Stimulated activated CD4-positive, alpha-beta T cell treated with anti-CD3 and anti-CD28 coated beads, Interleukin-15, amount 100 ng/mL, for 1 hour (primary cell): ENCODE measurements at regions not wholly inside any gene's neighbourhood (a gene's known extent, or its start where the extent isn't known, plus 50 kb on each side); places are given as distances from the start of the nearest gene placed in this dataset.

ENCODE experiments used
- DNase-seq, 2 donors: peaks; one replicate each; pipeline ENCODE4 v3.0.0-alpha.2; 2020; ENCODE audit warnings: low read depth in 1 of 2, low spot score in 1 of 2

DNA sequence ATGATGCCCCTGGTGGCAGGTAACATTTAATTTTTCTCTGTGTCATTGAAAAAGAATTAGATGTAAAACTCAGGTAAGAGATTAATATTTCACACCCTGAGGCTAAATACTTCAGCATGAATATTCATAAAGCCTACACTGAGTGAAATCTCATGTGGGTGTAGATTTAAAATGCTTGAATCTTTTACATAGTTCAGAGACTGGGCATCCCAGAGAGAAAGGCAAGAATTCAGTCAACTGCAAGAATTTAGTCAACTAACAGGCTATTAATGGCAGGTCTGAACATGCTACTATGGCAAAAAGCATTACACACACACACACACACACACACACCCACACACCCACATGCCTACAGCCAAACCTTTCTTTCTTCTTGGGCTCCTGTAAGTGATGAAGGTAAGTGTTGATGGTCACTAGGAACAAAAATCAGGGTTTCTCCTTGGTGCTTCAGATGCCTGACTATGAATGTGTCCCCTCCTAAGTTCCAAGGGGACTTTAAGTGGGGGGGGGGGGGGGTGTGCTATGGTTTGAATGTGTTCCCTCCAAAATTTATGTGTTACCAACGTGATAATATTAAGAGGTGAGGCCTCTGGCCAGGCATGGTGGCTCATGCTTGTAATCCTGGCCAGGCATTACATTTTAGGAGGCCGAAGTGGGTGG, 63.7 kb upstream of the PSMD7 start:
- DNase-seq: no peak

DNA sequence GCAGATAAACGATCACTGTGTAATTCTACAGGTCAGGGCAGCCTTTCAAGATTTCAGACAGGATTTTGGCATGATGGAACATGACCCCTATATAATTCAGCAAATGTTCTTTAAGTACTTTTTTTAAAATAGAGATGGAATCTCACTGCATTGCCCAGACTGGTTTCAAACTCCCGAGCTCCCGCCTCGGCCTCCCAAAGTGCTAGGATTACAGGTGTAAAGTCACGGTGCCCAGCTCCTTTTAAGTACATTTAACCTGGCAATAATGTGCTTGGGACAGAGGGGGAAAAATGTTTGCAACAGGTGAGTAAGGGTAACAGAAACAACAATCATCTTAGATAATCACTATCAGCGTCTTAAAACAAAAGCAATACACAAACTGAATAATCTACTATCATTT, 66.5 kb upstream of the PSMD7 start:
- DNase-seq: no peak

DNA sequence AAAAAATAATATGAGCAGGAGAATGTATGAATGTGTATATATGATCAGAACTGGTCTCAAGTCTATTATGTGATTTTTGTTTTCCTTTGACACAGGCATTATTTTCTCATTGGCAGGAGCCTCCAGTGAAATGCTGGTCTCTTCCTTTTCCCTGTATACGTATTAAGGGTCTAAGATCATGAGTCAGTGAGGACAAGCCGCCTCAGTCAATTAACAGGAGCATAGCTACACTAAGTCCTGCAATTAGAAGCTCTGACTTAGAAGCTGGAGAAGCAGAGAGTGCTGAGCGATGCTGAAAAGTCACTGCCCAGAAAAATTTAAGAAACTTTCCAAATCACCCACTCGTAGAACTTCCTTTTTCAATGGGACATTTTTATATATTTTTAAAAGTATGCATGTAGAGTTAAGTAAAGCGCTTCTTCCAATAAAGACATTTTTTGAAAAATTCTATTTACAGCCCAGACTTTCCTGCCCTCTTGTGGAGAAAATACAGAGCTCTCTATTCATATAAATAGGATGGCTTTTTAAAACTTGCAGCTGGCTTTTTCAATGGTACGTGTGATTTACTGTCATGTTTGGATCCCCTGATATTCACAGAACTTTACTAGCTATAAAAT, 70.2 kb upstream of the PSMD7 start:
- DNase-seq: no peak

DNA sequence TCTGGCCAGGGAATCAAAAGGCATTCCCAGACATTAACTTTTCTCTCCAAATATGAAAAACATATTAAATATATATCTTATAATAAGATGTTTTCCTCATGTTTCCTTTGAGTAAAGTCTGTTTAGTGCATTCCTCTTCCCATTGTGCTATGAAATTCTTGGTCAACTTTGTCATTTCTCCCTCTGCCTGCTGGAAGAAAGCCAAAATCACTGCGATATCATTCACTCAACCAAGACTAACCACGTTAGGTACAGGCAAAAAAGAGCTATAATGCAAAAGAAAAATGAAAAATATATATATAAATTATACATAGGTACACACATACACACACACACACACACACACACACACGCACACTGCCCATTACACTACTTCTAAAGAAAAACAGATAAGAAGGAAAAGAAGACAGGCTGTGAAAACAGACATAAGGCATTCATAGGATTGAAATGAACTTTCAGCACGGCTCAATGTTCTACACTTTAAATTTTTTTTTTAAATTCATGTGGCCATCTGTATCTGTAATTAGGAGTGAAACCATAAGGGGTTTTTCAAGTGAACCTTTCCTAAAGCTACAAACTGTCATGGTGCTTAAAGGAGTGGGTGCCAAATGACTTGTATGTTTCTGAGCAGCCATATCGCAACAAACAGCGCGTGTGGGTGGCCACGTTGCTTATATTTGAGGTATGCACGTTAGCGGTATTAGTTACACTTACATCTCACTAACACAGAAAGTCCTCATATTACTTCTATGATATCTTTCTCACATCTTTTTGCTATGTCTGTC, 71.6 kb upstream of the PSMD7 start:
- no peak for DNase-seq

DNA sequence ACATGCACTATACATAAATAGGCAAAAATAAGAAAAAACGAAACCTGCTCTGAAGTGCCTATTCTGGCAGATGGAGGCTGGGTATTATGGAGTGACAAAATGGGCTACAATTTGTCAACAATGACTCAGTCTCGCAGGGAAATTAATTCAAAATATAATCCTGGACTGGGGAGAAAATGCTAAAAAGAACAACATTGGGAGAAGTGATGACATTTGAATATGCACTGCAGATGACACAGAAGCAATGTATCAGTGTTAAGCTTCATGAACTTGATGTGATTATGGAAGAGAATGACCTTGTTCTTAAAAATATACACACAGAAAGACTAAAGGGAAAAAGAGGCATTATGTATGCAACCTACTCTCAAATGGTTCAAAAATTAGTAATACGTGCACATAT, 74.8 kb upstream of the PSMD7 start:
- DNase-seq: no peak

DNA sequence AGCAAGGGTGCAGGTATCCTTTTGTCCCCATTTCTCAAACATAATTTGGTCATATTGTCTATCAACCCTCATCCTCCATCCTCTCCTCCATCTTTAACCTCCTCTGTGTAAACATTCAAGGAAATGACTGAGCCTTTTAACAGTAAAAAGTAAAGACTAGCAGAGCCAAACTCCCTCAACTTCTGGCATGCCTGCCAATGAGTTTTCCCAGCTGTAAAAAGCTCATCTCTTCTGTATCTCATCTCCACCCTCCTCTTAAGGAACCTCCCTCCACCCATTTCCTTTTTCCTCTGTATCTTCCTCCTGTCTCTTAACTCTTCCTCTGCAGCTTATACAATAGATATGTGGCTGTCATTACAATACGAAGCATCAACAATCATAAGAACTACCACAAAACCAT, 76.9 kb upstream of the PSMD7 start:
- no peak for DNase-seq

DNA sequence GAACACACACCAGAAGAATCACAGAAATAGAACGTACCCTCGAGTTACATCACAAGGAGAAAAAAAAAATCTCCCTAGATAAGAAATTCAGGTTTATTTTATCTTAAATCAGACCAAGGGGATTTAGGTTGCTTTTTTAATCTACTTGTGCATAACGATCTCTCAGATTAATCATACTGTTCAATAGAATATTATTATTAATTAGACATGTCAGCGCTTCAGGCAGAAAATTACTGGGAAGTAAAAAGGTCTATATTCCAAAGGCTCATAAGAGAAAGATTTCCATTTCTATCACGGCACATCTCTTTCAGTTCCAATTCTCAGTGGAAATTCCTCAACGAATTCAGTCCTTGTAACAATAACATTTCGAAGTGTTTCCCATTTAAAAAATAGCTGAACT, 77.7 kb upstream of the PSMD7 start:
- no peak for DNase-seq

DNA sequence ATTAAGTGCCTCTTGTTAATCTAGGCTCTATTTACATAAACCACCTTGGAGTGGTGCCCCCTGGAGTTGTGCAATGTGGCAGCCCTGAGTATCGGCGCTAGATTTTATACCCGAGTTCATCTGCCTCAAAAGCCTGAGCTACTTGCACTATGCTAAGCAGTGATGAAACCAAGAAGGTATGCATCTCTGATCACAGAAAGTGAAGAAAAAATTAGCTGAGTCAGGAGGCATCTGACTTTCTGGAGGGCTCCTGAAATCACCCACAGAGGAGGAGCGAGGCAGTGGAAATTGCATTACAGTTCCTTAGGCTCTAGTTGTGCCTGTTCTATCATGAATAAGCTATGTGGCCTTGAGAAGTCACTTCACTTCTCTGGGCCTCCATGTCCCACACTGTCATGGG, 80.3 kb upstream of the PSMD7 start:
- DNase-seq: no peak

DNA sequence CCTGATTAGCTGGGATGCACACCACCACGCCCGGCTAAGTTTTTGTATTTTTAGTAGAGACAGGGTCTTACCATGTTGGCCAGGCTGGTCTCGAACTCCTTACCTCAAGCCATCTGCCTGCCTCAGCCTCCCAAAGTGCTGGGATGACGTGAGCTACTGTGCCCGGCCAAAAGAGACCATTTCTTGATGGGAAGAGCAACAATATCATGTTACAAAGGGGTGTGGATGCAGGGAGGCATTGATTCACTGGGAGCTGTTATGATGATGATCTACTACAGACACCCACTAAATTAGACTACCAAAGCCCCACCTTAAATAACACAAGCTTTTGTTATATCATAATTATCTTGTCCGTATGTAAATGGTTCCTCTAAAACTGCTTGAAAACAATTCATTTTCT, 81.4 kb upstream of the PSMD7 start:
- DNase-seq: no peak

DNA sequence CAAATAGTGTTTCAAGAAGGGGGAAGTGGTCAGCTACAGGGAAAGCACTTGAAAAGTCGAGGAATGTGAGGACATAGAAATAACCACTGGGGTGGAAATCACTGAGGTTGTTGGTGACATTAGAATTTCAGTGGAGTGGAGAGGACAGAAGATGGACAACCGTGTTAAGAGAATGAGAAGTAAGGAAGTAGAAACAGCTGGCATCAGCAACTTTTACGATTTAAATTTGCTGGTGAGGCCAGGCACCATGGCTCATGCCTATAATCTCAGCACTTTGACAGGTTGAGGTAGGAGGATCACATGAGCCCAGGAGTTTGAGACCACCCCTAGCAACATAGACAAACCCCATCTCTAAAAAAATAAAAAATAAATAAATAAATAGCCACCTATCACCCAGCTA, 83.2 kb upstream of the PSMD7 start:
- no peak for DNase-seq

DNA sequence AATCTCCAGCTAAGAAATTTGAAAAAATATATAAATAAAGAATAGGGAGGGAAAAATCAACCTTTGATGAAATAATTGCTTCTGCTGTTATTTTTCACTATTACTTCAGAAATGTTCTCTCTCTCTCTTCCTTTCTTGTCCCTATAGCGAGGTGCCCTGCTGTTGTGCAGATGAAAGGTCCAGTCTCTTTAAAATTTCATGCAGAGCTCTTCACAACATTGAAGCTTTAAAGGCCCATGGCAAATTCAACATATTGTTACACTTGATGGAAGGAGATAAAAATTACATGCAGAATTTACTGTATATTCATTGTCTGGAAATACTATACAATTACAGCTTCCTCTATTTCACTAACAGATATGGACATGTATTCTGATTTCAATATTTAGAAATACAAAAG, 86.4 kb upstream of the PSMD7 start:
- DNase-seq: no peak

DNA sequence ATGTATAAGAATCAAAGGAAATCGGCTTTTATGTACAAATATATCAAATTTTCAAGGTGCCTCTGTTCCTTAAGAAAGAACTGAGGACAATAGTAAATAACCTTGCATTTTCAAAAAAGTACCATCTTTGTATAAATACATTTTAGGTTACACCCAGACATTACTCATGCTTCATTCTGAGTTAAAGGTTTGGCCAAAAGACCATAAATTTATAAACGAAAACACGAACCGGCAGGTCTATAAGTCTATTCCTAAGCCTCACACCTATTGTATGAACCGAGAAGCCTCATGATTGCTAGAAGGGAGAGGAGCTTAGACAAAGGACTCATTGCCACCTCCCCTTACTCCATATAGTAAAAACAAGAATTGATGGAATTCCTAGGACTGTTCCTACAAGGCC, 94.6 kb upstream of the PSMD7 start:
- DNase-seq: no peak

DNA sequence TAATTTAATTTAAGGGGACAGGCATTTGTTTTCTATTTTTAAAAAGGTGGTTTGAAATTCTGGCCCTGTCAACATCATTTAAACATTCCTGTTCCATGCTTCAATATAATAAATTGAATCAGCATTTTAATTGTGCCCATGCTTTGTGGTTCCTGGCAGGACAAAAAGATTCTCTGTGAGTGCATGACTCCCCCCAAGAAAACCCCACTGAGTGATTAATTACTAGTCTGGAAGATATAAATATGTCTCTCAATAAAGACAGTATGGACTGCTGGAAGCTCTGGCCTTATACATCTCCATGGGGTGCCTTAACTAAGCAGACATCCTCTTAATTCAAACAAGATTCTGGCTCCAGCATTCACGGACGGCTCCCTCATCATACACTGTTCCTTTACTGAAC, 95.0 kb upstream of the PSMD7 start:
- no peak for DNase-seq

DNA sequence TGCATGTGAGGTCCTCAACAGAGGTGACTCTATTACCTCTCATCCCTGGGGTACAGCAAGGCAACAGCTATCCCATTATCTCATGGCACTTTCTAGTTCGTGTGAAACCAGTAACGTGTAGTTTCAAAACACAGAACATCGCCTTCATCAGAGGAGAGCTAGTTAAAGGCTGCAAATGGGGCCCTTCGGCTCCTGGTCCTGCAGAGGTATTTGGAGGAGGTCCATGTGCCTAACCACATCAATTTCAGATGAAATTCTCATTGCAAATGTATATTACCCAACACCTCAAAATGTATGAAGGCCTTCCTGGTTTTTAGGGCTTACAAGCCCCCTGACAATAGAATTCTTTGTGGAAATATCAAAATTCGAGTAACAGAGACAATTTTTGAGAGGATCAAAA, 95.7 kb upstream of the PSMD7 start:
- no peak for DNase-seq

DNA sequence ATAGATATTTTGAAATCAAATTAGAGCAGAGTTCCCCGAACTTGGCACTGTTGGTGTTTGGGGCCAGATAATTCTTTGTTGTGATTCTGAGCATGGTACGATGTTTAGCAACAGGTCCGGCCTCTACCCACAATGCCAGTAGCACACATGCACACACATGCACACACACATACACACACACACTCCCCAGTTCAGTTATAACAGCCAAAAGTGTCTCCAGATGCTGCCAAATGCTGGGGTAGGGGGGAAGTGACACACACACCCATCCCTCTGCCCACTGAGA, 96.8 kb upstream of the PSMD7 start:
- no peak for DNase-seq

DNA sequence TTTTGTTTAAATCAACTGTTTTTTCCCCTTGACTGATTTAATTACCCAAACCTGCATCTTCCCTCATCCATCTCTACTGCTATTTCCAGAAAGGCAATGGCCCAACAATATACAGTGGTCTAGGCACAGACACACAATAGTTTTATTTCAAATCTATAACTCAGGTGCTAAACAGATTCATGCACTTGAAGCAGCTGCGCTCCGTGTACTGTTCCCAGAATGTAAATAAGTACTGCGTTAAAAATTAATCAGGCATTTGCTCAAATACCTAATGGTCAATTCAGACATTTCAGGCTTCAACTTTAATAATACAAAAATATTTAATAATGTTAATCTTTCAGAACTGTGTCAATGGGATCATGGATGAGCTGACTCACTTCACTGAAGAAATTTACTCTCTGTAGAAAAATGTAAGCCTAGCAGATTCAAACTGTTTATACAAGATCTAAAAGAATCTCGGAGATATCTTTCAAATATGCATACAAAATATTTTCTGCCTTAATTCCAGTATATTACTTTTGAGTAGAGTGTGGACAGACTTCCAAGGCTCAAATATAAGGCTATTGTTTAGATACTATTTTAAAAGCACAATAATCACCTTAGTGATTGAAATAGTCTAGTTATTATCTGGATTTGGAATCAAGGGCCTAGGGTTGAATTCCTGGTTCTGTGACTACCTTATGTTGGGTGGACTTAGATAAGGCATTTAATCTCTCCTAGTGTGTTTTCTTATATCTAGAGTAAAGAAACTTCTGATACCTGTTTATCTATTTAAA, 97.4 kb upstream of the PSMD7 start:
- no peak for DNase-seq

DNA sequence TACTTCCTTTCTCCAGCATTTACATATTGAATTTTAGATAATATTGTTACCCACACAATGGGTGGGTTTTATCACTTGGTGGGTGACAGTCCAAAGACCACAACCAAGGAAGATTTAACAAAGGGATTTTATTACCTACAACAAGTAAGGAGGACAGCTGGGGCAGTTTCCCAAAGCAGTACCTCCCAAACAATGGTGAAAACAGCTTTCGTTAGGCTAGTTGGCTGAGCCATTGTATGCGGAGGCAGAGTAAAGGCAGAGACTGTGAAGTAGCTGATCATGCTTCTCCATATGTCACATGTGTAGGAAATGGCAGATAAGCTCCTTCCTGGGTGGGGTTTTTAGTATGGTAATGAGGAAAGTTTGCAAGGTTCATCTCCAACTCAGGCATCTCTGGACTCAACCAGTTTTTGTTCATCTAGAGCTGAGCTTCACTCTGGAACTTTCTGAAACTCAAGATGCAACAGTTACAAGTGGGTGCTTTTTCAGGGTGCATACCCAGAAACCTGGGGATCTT, 104.3 kb upstream of the PSMD7 start:
- DNase-seq: no peak

DNA sequence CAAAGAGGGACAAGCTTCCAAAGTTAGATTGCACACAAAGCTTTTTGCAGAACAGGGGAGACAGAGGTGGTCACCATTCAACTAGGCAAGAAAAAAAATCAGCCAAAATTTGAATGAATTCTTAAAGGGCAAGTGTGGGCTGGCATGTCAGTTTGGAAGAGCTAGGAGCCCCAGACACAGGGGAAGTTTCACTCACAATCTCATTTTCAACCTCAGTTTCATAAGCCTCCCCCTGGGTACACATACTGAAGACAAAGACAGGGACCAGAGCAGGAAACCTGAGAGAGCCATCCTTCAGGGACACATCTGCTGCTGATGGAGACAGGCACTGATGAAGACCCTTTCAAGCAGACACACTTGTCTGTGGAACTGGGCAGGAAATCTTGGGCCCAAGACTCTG, 106.3 kb upstream of the PSMD7 start:
- DNase-seq: no peak

DNA sequence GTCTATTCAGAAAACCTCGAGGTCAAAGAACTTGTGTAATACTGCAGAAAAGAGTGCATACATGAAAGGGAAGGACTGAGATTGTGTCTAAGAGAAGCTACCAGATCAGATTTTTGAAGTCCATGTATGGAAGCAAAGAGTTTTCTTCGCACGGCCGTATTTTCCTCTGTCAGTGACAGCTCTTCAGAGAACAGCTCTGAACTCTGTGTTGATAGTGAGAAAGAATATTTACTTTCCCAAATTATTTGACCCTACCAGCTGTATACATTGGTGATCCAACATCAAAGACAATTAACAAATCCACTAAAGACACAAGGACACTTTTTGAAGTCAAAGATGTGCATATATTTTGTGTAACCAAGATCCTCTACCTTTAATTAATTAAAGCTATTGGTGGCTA, 107.8 kb upstream of the PSMD7 start:
- no peak for DNase-seq

DNA sequence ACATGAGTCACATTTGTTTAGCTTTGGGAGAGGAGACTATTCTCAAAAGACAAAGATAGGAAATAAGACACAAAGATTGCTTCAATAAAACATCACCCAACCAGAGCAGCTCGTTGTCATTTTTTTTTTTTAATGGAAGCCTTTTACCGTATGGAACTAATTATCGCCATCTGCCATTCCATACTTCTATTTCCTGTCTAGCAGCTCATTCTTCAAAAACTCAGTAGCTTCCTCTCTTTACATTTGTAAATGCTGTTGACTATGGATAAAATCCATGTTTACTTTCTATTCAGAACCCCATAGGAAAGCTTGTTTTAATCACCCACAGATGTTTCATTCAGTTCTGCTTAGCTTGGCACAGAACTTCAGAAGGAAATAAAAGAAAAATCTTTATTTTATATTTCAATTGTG, 110.0 kb upstream of the PSMD7 start:
- no peak for DNase-seq

DNA sequence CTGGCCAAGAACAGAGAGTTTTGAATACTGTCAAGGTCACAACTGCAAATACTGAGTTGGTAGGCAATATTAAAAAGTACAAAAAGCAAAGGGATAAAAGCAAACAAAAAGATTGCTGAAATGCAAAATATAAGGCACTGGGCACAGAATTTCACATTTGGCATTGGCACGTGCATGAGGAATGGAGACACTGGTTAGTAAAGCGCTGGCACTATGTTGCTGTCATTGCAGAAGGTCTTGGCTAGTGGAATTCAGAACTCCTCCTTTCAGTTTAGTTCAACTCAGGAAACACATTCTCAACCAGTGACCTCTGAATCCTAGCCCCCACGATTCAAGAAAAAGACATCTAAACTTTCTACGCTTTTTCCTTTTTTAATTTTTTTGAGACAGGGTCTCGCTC, 111.8 kb upstream of the PSMD7 start:
- no peak for DNase-seq
